Activated CD4-positive, alpha-beta memory T cell treated with anti-CD3 and anti-CD28 coated beads for 36 hours (primary cell): ENCODE measurements at regions not wholly inside any gene's neighbourhood (a gene's known extent, or its start where the extent isn't known, plus 50 kb on each side); places are given as distances from the start of the nearest gene placed in this dataset.

ENCODE experiments used
- CTCF ChIA-PET: fragments of 350-600 bp; sonication (Branson Sonifier 250); formaldehyde crosslinking; loops from one replicate; lab custom pipeline; 2021; ENCODE audit warnings: antibody characterized with exemption, inconsistent platforms; lab: Charles Lee
- POLR2A ChIA-PET: fragments of 350-600 bp; sonication (Branson Sonifier 250); formaldehyde crosslinking; loops from one replicate; lab custom pipeline; 2021; ENCODE audit warnings: antibody characterized with exemption; lab: Charles Lee
- DNase-seq: peaks from one replicate; pipeline ENCODE4 v3.0.0-alpha.2; 2020
- H3K27ac Mint-ChIP-seq: one replicate; pipeline ENCODE4 v1.8.0; 2021; ENCODE audit warnings: mixed read lengths
- H3K27me3 Mint-ChIP-seq: one replicate; pipeline ENCODE4 v1.8.0; 2021; ENCODE audit warnings: mixed read lengths
- H3K36me3 Mint-ChIP-seq: one replicate; pipeline ENCODE4 v1.8.0; 2021; ENCODE audit warnings: mixed read lengths
- H3K4me1 Mint-ChIP-seq: one replicate; pipeline ENCODE4 v1.8.0; 2021; ENCODE audit warnings: low read depth, mixed read lengths
- H3K4me3 Mint-ChIP-seq: one replicate; pipeline ENCODE4 v1.8.0; 2021; ENCODE audit warnings: mild to moderate bottlenecking, mixed read lengths
- H3K9me3 Mint-ChIP-seq: one replicate; pipeline ENCODE4 v1.8.0; 2021; ENCODE audit warnings: mixed read lengths
- intact Hi-C: fragments of 100-400 bp; cut with micrococcal nuclease; formaldehyde crosslinking; loops from one replicate; pipeline ENCODE4 v1.15.1; 2023

- Mint-ChIP-seq H3K9me3 (no peaks in the 10 kb centered on the region), H3K4me1 (no peaks in the 10 kb centered on the region), H3K27ac (no peak overlapping the region), H3K27me3 (peaks cover 8% of the 10 kb centered on the region), H3K36me3 (no peaks in the 10 kb centered on the region), H3K4me3 (no peak overlapping the region)
- intact Hi-C loops: no loop called here
- DNase-seq: no peak
- ChIA-PET CTCF (no interaction called here), POLR2A (no interaction called here)
Observed at GRCh38 chr18:45280481-45281276, 334.6 kb upstream of the SLC14A2 start.

GRCh38 chr18:45282101-45282812 lies 333.0 kb upstream of the SLC14A2 start:
- Mint-ChIP-seq H3K27me3 (peaks cover 8% of the 10 kb centered on the region), H3K4me3 (no peak overlapping the region), H3K36me3 (no peaks in the 10 kb centered on the region), H3K9me3 (no peaks in the 10 kb centered on the region), H3K27ac (no peak overlapping the region), H3K4me1 (no peaks in the 10 kb centered on the region)
- no peak for DNase-seq
- intact Hi-C loops: no loop called here
- ChIA-PET CTCF (no interaction called here), POLR2A (no interaction called here)

- no peak overlapping the region for H3K4me3 Mint-ChIP-seq
- no peak overlapping the region for H3K27ac Mint-ChIP-seq
- no peaks in the 10 kb centered on the region for H3K9me3 Mint-ChIP-seq
- POLR2A ChIA-PET: no interaction called here
- H3K36me3 Mint-ChIP-seq: no peaks in the 10 kb centered on the region
- intact Hi-C loops: no loop called here
- CTCF ChIA-PET: interaction anchor here (1.0 to 2.0 kb wide), 2 partner anchors 8 to 101 kb away, joined by 4 to 8 read pairs; no protein-coding TSS in a partner anchor
- no peak for DNase-seq
- H3K27me3 Mint-ChIP-seq: peaks cover 10% of the 10 kb centered on the region
- H3K4me1 Mint-ChIP-seq: no peaks in the 10 kb centered on the region
Observed at GRCh38 chr18:45284174-45284573, 331.1 kb upstream of the SLC14A2 start.

GRCh38 chr18:45284851-45285250 lies 330.4 kb upstream of the SLC14A2 start:
- no peaks in the 10 kb centered on the region for H3K36me3 Mint-ChIP-seq
- POLR2A ChIA-PET: no interaction called here
- no peak overlapping the region for H3K27ac Mint-ChIP-seq
- intact Hi-C loops: no loop called here
- DNase-seq: no peak
- H3K27me3 Mint-ChIP-seq: peaks cover 10% of the 10 kb centered on the region
- H3K9me3 Mint-ChIP-seq: no peaks in the 10 kb centered on the region
- CTCF ChIA-PET: interaction anchor here (2.0 kb wide), 1 partner anchor 9 kb away, joined by 8 read pairs; no protein-coding TSS in a partner anchor
- no peaks in the 10 kb centered on the region for H3K4me1 Mint-ChIP-seq
- H3K4me3 Mint-ChIP-seq: no peak overlapping the region

GRCh38 chr18:45285251-45285650 lies 330.0 kb upstream of the SLC14A2 start:
- H3K4me1 Mint-ChIP-seq: no peaks in the 10 kb centered on the region
- POLR2A ChIA-PET: no interaction called here
- DNase-seq: no peak
- H3K9me3 Mint-ChIP-seq: no peaks in the 10 kb centered on the region
- no peak overlapping the region for H3K4me3 Mint-ChIP-seq
- H3K27me3 Mint-ChIP-seq: peaks cover 10% of the 10 kb centered on the region
- H3K36me3 Mint-ChIP-seq: no peaks in the 10 kb centered on the region
- CTCF ChIA-PET: interaction anchor here (2.0 kb wide), 1 partner anchor 9 kb away, joined by 8 read pairs; no protein-coding TSS in a partner anchor
- H3K27ac Mint-ChIP-seq: no peak overlapping the region
- intact Hi-C loops: no loop called here

GRCh38 chr18:45286431-45286830 lies 328.8 kb upstream of the SLC14A2 start:
- DNase-seq: no peak
- Mint-ChIP-seq H3K27me3 (peaks cover 7% of the 10 kb centered on the region), H3K9me3 (no peaks in the 10 kb centered on the region), H3K4me1 (no peaks in the 10 kb centered on the region), H3K4me3 (no peak overlapping the region), H3K36me3 (no peaks in the 10 kb centered on the region), H3K27ac (no peak overlapping the region)
- CTCF ChIA-PET: interaction anchor here (2.0 kb wide), 1 partner anchor 11 kb away, joined by 8 read pairs; no protein-coding TSS in a partner anchor
- POLR2A ChIA-PET: no interaction called here
- intact Hi-C loops: no loop called here

- Mint-ChIP-seq H3K36me3 (no peaks in the 10 kb centered on the region), H3K4me3 (no peak overlapping the region), H3K27ac (no peak overlapping the region), H3K4me1 (no peaks in the 10 kb centered on the region), H3K27me3 (peaks cover 7% of the 10 kb centered on the region), H3K9me3 (no peaks in the 10 kb centered on the region)
- intact Hi-C loops: no loop called here
- CTCF ChIA-PET: interaction anchor here (1.0 kb wide), 1 partner anchor 13 kb away, joined by 3 read pairs; no protein-coding TSS in a partner anchor
- no peak for DNase-seq
- POLR2A ChIA-PET: no interaction called here
Observed at GRCh38 chr18:45287531-45287930, 327.7 kb upstream of the SLC14A2 start.

GRCh38 chr18:45290364-45290763 lies 324.9 kb upstream of the SLC14A2 start:
- H3K9me3 Mint-ChIP-seq: no peaks in the 10 kb centered on the region
- intact Hi-C loops: no loop called here
- no peaks in the 10 kb centered on the region for H3K36me3 Mint-ChIP-seq
- no peak for DNase-seq
- no peaks in the 10 kb centered on the region for H3K4me1 Mint-ChIP-seq
- no peak overlapping the region for H3K4me3 Mint-ChIP-seq
- CTCF ChIA-PET: no interaction called here
- peaks cover 2% of the 10 kb centered on the region for H3K27me3 Mint-ChIP-seq
- POLR2A ChIA-PET: no interaction called here
- no peak overlapping the region for H3K27ac Mint-ChIP-seq

- Mint-ChIP-seq H3K4me3 (no peak overlapping the region), H3K27ac (no peak overlapping the region), H3K27me3 (peaks cover 2% of the 10 kb centered on the region), H3K4me1 (no peaks in the 10 kb centered on the region), H3K36me3 (no peaks in the 10 kb centered on the region), H3K9me3 (no peaks in the 10 kb centered on the region)
- intact Hi-C loops: no loop called here
- POLR2A ChIA-PET: no interaction called here
- no peak for DNase-seq
- CTCF ChIA-PET: interaction anchor here (0.6 kb wide), 1 partner anchor 95 kb away, joined by 3 read pairs; no protein-coding TSS in a partner anchor
Observed at GRCh38 chr18:45291621-45292615, 323.4 kb upstream of the SLC14A2 start.

GRCh38 chr18:45295388-45295787 lies 319.9 kb upstream of the SLC14A2 start:
- Mint-ChIP-seq H3K27ac (no peak overlapping the region), H3K36me3 (no peaks in the 10 kb centered on the region), H3K27me3 (no peaks in the 10 kb centered on the region), H3K4me1 (no peaks in the 10 kb centered on the region), H3K4me3 (no peak overlapping the region), H3K9me3 (no peaks in the 10 kb centered on the region)
- ChIA-PET POLR2A (no interaction called here), CTCF (interaction anchor here (0.9 kb wide), 1 partner anchor 19 kb away, joined by 3 read pairs; no protein-coding TSS in a partner anchor)
- intact Hi-C loops: no loop called here
- no peak for DNase-seq

GRCh38 chr18:45298986-45299385 lies 316.3 kb upstream of the SLC14A2 start:
- Mint-ChIP-seq H3K4me3 (no peak overlapping the region), H3K9me3 (no peaks in the 10 kb centered on the region), H3K27ac (no peak overlapping the region), H3K36me3 (no peaks in the 10 kb centered on the region), H3K4me1 (no peaks in the 10 kb centered on the region), H3K27me3 (no peaks in the 10 kb centered on the region)
- intact Hi-C loops: no loop called here
- ChIA-PET CTCF (no interaction called here), POLR2A (no interaction called here)
- DNase-seq: no peak
